ENCODE measurements at regions not wholly inside any gene's neighbourhood (a gene's known extent, or its start where the extent isn't known, plus 50 kb on each side); places are given as distances from the start of the nearest gene placed in this dataset.

DNA sequence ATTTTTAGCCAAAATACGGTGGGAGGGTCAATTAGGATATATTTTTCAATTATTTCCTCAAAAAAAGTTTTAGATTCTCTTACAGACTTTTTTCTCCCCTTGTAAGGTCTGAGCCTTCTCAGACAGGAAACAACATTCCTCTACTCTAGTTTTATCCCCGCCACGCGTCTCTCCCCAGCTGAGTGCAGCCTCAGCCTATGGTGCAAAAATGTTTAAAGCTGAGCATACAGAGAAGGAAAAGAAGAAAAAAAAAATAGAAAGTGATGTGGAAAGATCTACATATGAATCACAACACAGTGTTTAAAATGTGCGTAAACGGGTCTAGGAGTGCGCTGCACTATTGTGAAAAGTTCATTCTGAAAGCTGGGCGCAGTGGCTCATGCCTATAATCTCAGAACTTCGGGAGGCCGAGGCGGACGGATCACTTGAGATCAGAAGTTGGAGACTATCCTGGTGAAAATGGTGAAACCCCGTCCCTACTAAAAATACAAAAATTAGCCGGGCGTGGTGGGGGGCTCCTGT, 159.0 kb downstream of the TRIM27 start:
- TF ChIP-seq, protein P1, sequence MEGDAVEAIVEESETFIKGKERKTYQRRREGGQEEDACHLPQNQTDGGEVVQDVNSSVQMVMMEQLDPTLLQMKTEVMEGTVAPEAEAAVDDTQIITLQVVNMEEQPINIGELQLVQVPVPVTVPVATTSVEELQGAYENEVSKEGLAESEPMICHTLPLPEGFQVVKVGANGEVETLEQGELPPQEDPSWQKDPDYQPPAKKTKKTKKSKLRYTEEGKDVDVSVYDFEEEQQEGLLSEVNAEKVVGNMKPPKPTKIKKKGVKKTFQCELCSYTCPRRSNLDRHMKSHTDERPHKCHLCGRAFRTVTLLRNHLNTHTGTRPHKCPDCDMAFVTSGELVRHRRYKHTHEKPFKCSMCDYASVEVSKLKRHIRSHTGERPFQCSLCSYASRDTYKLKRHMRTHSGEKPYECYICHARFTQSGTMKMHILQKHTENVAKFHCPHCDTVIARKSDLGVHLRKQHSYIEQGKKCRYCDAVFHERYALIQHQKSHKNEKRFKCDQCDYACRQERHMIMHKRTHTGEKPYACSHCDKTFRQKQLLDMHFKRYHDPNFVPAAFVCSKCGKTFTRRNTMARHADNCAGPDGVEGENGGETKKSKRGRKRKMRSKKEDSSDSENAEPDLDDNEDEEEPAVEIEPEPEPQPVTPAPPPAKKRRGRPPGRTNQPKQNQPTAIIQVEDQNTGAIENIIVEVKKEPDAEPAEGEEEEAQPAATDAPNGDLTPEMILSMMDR (IDR thresholded peaks at IDR 0.05), result no peak
- no peak for TF ChIP-seq POLR2AphosphoS5 (IDR thresholded peaks at IDR 0.05)
- TF ChIP-seq EP300 (IDR thresholded peaks at IDR 0.05), result no peak
- TF ChIP-seq POLR2A (IDR thresholded peaks at IDR 0.05), result no peak

Data from upper lobe of left lung (tissue), 4 donors.